ENCODE measurements at regions not wholly inside any gene's neighbourhood (a gene's known extent, or its start where the extent isn't known, plus 50 kb on each side); places are given as distances from the start of the nearest gene placed in this dataset.

DNA sequence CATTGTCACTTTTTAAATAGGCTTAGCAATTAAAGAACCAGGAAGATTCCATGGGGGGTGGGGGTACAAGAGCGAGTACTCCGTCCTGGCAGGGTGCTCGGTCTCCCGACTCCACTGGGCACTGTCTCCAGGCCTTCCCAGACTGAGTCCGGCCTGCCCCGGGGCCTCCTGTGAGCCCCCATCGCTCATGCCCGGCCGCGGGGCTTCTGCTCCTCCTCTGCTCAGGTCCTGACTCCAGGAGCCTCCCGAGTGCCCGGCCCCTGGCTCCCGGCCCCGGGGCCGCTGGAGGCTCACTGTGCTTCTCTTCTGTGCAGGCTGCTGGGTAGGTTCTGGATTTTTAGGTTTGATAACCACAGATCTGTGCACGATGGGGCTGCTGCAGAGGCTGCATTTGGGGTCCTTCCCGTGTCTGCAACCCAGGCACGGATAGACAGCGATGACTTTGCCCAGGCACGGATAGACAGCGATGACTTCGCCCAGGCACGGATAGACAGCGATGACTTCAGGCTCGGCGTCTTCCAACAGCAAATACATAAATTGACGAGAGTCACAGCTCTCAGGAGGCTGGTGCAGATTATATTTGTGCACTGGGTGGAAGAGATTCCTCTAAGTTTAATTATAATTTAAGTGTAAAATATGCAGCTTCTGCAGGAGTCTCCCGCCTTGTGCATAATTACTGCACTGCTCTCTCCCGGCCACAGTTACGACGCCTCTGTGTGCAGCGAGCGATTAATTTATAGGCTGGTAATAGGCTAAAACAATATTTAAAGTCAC lies 74.8 kb upstream of the RXRA start:
- H3K4me3 ChIP-seq: no peak overlapping the region
- no peak overlapping the region for H3K27ac ChIP-seq (replicated peaks in 1 of 4)
- TF ChIP-seq POLR2A (IDR thresholded peaks at IDR 0.05; ENCODE audit: low read depth) (no peak), POLR2AphosphoS5 (IDR thresholded peaks at IDR 0.05) (no peak), EP300 (IDR thresholded peaks at IDR 0.05) (no peak)
- TF ChIP-seq, protein P1, sequence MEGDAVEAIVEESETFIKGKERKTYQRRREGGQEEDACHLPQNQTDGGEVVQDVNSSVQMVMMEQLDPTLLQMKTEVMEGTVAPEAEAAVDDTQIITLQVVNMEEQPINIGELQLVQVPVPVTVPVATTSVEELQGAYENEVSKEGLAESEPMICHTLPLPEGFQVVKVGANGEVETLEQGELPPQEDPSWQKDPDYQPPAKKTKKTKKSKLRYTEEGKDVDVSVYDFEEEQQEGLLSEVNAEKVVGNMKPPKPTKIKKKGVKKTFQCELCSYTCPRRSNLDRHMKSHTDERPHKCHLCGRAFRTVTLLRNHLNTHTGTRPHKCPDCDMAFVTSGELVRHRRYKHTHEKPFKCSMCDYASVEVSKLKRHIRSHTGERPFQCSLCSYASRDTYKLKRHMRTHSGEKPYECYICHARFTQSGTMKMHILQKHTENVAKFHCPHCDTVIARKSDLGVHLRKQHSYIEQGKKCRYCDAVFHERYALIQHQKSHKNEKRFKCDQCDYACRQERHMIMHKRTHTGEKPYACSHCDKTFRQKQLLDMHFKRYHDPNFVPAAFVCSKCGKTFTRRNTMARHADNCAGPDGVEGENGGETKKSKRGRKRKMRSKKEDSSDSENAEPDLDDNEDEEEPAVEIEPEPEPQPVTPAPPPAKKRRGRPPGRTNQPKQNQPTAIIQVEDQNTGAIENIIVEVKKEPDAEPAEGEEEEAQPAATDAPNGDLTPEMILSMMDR (IDR thresholded peaks at IDR 0.05): no peak
- H3K9me3 ChIP-seq: peaks cover 0 to 18% (median 10%) of the 10 kb centered on the region in 4 donors
- intact Hi-C loops (cut with DNase I): no loop called here
- no peaks in the 10 kb centered on the region for H3K4me1 ChIP-seq
- no peak for DNase-seq (ENCODE audit: extremely low spot score)
- 90% methylated on average over 25 of the region's 33 CpGs for WGBS
- H3K36me3 ChIP-seq: no peaks in the 10 kb centered on the region
- no peaks in the 10 kb centered on the region for H3K27me3 ChIP-seq

DNA sequence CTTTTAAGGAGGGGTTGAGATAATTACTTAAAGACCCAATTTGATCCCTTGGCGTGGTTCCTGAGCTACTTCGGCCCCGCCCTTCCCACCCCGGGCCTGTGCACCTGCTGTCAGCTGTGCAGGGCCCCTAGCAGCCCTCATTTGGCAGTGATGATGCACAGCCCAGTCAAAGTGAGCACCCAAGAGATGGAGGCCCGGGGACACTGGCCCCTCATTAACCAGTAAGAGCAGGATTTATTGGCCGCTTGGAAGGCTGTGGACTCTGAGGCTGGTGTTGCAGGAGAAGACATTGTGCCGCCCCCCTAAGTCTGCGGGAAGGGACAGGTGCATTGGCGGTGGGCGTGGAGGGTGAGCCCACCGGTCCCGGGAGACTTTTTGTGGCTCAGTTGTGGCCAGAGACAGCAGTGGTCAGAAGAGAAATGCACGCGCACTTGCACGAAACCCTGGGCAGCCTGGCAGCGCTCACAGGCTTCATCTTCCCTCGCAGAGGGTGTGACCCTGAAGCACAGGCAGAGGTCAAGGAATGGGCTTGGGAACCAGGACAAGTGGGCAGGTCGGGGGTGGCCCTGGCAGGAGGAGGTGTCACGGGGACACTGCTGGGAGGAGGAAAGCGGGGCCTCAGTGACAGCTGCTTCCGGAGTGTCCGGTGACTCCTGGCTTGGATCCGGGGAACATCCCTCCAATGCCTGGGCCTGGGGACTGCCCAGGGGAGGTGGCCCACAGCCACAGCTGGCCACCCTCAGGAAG lies 74.0 kb upstream of the RXRA start:
- DNase-seq (ENCODE audit: extremely low spot score): no peak
- H3K9me3 ChIP-seq: peaks cover 0 to 17% (median 10%) of the 10 kb centered on the region in 4 donors
- no peaks in the 10 kb centered on the region for H3K36me3 ChIP-seq
- H3K4me3 ChIP-seq: no peak overlapping the region
- WGBS: 87% methylated on average over 21 of the region's 23 CpGs
- intact Hi-C loops (cut with DNase I): no loop called here
- no peaks in the 10 kb centered on the region for H3K27me3 ChIP-seq
- H3K27ac ChIP-seq (replicated peaks in 1 of 4): no peak overlapping the region
- TF ChIP-seq, protein P1 (IDR thresholded peaks at IDR 0.05): no peak
- no peak for TF ChIP-seq POLR2AphosphoS5 (IDR thresholded peaks at IDR 0.05)
- H3K4me1 ChIP-seq: no peaks in the 10 kb centered on the region

DNA sequence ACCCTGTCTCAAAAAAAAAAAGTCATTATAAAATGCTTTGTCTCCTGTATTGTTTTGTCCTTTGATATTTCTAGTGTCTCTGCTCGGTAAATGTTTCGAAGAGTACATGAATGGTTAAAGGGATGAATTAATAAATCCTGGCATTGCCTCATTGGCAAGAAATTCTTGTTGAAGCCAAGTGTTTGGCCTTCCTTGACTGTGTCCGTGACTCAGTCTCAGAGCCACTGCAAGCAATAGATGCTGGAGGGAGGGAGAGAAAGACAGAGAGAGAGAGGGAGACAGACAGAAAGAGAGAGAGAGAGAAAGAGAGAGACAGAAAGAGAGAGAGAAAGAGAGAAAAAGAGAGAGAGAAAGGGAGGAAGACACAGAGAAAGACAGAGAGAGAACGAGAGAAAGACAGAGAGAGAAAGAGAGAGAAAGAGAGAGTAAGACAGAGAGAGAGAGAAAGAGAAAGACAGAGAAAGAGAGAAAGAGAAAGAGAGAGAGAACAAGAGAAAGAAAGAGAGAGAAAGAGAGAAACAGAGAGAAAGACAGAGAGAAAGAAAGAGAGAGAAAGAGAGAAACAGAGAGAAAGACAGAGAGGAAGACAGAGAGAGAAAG lies 72.5 kb upstream of the RXRA start:
- Histone ChIP-seq H3K4me3 (no peak overlapping the region), H3K9me3 (peaks cover 0 to 4% (median 1%) of the 10 kb centered on the region in 4 donors), H3K4me1 (peaks cover 0 to 3% (median 2%) of the 10 kb centered on the region in 4 donors), H3K27ac (replicated peaks in 1 of 4) (no peak overlapping the region), H3K27me3 (no peaks in the 10 kb centered on the region), H3K36me3 (no peaks in the 10 kb centered on the region)
- 70% methylated on average over 4 of the region's 4 CpGs for WGBS
- intact Hi-C loops (cut with DNase I): no loop called here
- TF ChIP-seq, protein P1 (IDR thresholded peaks at IDR 0.05): no peak
- TF ChIP-seq POLR2AphosphoS5 (IDR thresholded peaks at IDR 0.05) (no peak), POLR2A (IDR thresholded peaks at IDR 0.05; ENCODE audit: low read depth) (no peak), EP300 (IDR thresholded peaks at IDR 0.05) (no peak)
- no peak for DNase-seq (ENCODE audit: extremely low spot score)

DNA sequence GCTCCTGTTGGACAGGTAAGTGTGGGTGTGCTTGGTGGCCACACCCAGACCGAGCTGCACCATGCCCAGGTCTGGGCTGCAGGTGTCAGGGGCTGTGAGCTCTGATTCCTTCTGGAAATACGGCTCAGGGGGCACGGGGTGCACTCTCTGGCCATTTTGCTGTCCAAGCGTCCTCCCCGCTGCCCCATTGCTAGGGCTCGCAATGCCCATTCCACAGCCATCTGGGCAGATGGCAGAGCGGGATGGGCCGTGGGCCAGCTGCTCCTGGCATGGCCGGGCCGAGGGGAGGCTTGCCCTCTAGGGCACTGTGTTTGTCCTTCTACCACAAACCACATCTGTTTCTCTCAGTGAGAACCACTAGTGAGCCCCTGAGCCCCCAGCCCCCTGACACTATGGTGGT lies 67.9 kb upstream of the RXRA start:
- no peak overlapping the region for H3K4me3 ChIP-seq
- no peak overlapping the region for H3K27ac ChIP-seq (replicated peaks in 1 of 4)
- no peaks in the 10 kb centered on the region for H3K27me3 ChIP-seq
- intact Hi-C loops (cut with DNase I): no loop called here
- H3K9me3 ChIP-seq: no peaks in the 10 kb centered on the region
- TF ChIP-seq POLR2A (IDR thresholded peaks at IDR 0.05; ENCODE audit: low read depth): no peak
- TF ChIP-seq, protein P1 (IDR thresholded peaks at IDR 0.05): no peak
- TF ChIP-seq POLR2AphosphoS5 (IDR thresholded peaks at IDR 0.05): no peak
- TF ChIP-seq EP300 (IDR thresholded peaks at IDR 0.05): no peak
- H3K36me3 ChIP-seq: no peaks in the 10 kb centered on the region
- H3K4me1 ChIP-seq: peaks cover 0 to 8% (median 6%) of the 10 kb centered on the region in 4 donors
- DNase-seq (ENCODE audit: extremely low spot score): no peak
- 87% methylated on average over 3 of the region's 10 CpGs for WGBS
